HCT116 (cell line): ENCODE measurements at regions not wholly inside any gene's neighbourhood (a gene's known extent, or its start where the extent isn't known, plus 50 kb on each side); places are given as distances from the start of the nearest gene placed in this dataset.

ENCODE experiments used
- POLR2AphosphoS5 ChIP-seq: IDR thresholded peaks from 2 replicates; pipeline ENCODE4 v1.6.1; 2011; ENCODE audit warnings: mild to moderate bottlenecking, low read depth, low read length, moderate library complexity
- SP1 ChIP-seq: IDR thresholded peaks from 2 replicates; pipeline ENCODE4 v1.6.1; 2012; ENCODE audit warnings: low read depth
- TF ChIP-seq, protein P1 (sequence below), 3 experiments: fragments of 200-600 bp in 1 of 3; sonication (generic) in 1 of 3; IDR thresholded peaks in 2 of 3; conservative IDR thresholded peaks in 1 of 3; 2 replicates each; pipeline ENCODE4 v1.5.1; 2012 to 2017; ENCODE audit warnings: low read depth in 2 of 3, low read length in 2 of 3, antibody characterized with exemption in 1 of 3, borderline replicate concordance in 1 of 3, control low read depth in 1 of 3, mild to moderate bottlenecking in 1 of 3, mixed read lengths in 1 of 3, mixed run types in 1 of 3, moderate library complexity in 1 of 3; ENCODE audit not compliant: insufficient read depth in 1 of 3

DNA sequence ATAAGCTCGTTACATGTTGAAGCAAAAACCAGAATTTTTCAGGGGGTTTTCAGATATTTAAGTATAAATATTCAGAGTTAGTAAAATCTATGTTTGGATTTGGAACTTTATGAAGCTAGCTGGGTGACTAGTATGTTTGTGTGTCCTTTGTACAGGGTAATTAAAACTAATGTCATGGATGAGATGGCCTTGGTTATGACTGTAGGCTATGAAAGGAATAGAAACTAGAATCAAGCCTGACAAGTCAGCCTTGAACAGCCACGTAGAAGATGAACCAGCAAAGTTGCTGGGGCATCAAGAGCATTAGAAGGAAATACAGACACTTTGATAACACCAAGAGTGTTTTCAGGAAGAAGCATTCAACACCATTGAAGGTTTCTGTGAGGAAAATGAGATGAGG lies 825.1 kb upstream of the CNTNAP5 start:
- TF ChIP-seq, protein P1, sequence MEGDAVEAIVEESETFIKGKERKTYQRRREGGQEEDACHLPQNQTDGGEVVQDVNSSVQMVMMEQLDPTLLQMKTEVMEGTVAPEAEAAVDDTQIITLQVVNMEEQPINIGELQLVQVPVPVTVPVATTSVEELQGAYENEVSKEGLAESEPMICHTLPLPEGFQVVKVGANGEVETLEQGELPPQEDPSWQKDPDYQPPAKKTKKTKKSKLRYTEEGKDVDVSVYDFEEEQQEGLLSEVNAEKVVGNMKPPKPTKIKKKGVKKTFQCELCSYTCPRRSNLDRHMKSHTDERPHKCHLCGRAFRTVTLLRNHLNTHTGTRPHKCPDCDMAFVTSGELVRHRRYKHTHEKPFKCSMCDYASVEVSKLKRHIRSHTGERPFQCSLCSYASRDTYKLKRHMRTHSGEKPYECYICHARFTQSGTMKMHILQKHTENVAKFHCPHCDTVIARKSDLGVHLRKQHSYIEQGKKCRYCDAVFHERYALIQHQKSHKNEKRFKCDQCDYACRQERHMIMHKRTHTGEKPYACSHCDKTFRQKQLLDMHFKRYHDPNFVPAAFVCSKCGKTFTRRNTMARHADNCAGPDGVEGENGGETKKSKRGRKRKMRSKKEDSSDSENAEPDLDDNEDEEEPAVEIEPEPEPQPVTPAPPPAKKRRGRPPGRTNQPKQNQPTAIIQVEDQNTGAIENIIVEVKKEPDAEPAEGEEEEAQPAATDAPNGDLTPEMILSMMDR (IDR thresholded peaks at IDR 0.05 in 2 of 3, conservative IDR thresholded peaks at IDR 0.05 in 1 of 3; ENCODE audit: borderline replicate concordance in 1 of 3, insufficient read depth in 1 of 3, low read depth in 2 of 3, low read length in 2 of 3): no peak
- TF ChIP-seq SP1 (no peak), POLR2AphosphoS5 (no peak)
